DMS79 (cell line): ENCODE measurements at regions not wholly inside any gene's neighbourhood (a gene's known extent, or its start where the extent isn't known, plus 50 kb on each side); places are given as distances from the start of the nearest gene placed in this dataset.
"Not testable (repeated sequence)": the region's sequence is repeated elsewhere in the genome, so short reads cannot be mapped to it uniquely, and the experiment has no call there.

Source experiments
- DNase-seq: peaks from one replicate; lab custom pipeline; 2025; lab: John Stamatoyannopoulos, UW

DNA sequence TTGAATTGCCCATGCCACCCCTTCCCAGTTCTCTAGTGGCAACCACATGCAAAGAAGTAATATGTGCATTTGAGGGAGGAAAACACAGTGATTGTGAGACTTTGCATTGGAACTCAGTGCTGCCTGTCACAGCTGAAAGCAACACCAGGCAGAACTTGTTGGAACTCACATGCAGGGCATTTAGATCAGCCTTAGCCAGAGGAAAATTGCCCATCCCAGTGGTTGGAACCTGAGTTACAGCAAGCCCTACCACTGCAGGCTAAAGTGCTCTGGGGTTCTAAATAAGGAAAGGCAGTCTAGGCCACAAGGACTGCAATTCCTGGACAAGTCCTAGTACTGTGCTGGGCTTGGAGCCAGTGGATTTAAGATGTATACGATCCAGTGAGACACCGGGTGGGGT lies 245.3 kb upstream of the UFL1 start:
- DNase-seq = no peak

DNA sequence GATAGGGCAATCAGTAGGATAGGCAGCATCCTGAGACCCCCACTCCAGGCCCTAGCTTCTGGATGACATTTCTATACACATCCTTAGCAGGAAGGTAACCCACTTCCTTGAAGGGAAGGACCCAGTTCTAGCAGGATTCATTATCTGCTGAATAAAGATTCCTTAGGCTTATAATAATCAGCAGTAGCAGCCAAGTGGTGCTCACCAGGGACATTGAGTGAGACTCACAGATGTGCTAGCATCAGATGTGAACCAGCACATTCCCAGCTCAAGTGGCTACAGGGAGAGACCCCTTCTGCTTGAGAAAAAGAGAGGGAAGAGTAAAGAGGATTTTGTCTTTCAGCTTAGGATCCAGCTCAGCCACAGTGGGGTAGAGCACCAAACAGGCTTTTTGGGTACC lies 244.8 kb upstream of the UFL1 start:
- DNase-seq = no peak

DNA sequence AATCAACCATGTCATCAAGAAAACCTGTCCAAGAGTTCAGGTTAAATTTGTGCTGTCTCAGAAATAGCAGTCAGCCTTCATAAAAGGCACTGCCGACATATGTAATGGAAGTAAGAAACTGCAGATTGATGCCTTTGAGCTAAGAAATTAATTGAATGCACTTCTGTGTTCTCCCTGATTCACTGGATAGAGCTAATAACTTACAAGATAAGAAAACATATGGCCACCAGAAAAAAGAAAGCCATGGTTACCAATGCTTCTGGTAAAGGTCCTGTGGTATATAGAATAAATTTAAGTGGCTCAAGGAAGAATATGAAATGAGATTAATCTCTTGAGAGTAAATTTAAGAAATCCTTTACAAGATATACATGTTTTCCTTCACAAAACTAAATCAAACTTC lies 242.5 kb upstream of the UFL1 start:
- no peak for DNase-seq

DNA sequence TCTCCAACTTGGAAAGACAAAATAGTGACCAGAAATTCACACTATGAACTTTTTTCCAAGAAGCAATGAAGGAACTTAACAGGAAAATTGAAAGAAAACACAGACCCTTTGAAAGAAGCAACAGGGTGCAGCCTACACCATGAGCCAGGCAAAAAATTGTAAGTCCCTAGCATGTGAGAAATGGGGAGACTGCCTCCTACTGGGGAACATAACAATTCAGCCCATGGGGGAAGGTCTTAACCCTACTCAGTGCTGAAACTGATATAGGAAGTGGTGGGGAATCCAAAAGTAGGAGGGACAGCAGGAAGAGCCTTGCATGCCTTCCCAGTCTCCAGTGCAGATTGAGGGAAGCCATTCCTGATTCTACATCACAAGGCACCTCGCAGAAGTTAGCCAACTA lies 235.1 kb upstream of the UFL1 start:
- no peak for DNase-seq

DNA sequence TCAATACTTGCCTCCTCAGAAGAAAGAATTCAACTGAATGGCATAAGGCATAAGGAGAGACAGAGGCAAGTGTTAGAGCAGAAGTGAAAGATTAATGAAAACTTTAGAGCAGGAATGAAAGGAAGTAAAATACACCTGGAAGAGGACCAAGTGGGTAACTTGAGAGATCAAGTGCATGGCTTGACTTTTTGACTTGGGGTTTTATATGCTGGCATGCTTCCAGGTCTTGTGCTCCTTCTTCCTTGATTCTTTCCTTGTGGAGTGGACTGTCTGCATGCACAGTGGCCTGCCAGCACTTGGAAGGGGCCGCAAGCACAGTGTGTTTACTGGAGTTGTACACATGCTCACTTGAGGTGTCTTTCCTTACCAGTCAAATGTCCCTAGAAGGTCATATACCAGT lies 222.1 kb upstream of the UFL1 start:
- no peak for DNase-seq

DNA sequence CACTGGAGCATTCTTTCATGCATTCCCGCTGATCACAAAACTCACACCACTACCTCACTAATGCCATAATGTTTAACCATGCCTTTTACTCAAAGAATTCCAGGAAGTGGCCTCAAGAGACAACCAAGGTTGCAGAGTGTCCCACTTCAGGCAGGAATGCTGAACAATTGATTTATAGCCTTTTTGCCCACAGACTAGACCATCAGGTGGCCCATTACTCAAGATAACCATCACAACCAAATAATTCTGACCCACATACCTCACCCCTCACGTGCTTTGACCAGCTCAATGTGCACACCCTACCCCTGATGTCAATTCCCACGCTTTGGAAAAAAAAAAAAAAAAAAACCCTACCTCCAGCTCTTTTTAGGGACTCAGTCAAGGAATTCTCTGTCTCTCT lies 220.6 kb upstream of the UFL1 start:
- no peak for DNase-seq

DNA sequence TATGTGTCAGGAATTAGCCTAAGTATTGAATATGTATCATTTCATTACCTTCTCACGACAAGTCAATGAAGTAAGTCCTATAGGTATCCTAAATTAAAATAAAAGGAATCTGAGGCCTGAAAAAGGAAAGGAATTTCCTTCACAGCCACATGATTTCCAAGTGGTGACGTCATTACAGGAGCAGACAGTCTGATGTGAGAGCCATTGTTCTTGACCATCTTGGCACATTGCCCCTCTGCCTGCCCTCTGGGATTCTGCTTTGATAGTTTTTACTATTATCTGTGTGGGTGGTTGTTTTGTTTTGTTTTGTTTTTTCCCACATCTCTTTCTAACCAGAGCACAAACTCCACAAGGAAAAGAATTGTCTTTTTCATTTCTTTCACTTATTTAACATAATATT lies 219.8 kb upstream of the UFL1 start:
- no peak for DNase-seq

DNA sequence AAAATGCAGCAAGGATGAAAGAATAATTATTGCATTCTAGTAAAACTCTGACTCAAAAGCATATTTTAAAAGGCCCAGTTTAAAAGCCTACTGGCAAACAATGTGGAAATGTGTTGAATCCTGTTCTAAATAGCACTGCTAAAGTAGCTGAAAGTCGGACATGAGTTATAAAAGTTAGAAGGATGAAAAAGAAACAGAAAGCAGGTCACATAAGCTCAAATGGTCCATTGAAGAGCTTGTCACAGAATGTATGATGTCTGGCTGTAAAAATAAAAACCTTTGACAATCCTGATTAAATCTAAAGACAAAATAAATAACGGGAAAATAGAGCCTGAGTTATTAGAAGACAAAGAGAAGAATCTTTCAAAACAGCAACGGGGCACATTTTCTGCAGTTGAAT lies 218.6 kb upstream of the UFL1 start:
- DNase-seq = no peak

DNA sequence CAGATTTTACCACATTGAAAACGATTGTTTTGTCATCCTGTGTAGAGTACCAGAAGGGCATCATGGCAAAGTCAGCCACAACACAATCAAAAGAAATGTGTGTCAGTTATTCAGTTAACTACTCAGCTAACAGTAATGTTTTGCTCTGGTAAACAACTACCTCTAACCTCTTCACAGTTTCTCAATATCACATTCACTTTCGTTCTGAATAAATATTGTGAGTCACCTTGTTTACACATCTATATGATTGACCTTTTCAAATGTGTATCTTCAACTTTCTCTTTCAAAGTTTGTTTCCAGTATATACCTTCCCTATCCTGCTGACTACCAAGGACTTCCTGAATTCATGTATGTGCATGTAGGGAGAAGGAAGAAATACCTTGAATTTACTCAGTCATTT lies 216.6 kb upstream of the UFL1 start:
- DNase-seq = no peak

DNA sequence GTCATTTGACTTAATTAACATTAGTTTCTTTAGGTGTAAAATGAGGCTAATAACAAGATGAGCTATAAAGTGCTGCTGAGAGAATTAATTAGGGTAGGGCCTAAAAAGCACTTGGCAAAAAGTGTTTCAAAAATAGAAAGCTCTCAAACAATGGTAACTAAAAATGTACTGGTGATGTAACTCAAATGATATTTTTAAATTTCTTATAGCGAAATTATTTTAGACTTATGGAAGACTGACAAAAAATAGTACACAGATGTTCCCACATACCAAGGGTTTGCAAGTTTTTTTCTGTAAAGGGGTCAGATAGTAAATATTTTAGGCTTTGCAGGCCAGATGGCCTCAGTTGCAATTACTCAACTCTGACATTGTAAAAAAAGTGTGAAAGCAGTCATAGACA lies 190.7 kb upstream of the UFL1 start:
- DNase-seq = no peak

DNA sequence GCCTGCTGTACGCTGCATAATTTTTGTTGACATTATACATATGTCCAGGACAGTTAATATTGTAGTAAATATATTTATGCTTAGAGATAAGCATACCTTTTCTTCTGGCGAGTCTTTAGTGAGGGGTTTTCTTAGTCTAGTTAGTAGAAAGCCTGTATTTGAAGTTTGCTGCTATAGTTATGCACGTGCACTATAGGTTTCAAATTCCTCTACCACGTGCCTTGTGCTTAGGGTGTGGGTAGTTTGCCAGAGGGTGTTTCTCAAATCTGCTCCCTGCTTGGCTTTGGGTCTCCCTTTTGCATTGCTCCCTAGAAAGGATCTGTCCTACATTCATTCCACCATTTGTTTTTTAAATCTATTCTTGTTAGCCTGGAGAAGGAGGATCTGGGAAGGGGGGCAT lies 181.4 kb upstream of the UFL1 start:
- no peak for DNase-seq

DNA sequence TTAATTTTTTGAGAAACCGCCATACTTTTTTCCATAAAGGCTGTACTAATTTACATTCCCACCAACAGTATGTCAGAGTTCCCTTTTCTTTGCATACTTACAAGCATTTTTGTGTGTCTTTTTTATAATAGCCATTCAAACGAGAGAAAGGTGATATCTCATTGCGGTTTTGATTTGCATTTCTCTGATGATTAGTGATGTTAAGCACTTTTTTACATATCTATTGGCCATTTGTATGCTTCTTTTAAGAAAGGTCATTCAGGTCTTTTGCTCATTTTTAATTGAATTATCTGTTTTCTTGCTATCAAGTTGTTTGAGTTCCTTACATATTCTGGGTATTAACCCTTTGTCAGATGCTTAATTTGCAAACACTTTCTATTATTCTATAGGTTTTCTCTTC lies 176.1 kb upstream of the UFL1 start:
- DNase-seq = no peak

DNA sequence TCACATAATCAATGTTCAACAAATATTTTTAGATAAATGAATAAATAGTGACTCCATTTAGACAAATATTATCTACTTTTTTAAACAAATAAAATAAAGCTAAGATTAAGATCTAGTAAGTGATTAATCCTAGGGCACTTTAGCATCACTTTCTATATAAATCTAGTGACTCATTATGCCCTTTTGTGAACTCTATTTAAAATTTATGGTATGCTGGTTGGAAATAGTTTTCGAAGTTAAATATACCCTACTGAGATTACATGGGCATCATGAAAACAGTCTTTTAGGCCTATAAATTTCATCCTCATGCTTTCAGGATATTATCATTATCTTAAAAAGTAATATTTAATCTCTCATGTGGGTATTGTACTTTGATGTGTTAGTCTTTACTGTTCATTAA lies 140.4 kb upstream of the UFL1 start:
- DNase-seq = no peak

DNA sequence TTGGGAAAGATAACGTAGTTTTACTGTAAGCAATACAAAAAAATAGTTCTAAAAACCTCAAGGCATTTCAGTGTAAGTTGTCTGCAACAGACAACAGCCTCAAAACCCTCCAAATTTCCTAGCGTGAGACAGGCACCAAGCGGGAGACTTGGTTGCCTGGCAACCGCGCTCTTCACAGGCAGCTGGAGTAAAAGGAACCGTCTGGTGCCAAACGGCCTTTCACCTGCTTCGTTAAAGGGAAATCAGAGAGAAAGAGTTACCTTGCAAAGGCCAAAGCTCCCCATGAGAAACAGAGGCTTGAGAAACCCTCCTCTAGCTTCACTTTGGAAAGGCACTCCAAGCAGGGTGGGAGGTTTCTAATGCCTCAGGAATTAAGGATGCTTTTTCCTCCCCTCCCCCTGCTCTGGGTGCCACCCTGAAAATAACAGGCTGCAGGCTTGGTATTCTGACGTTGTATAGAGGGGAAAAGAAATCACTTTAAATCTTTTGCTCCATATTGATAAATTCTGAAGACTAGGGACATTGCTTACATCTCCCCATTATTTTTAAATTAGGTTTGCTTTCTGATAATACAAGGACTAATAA lies 129.7 kb upstream of the UFL1 start:
- DNase-seq = peak; percentile 96

DNA sequence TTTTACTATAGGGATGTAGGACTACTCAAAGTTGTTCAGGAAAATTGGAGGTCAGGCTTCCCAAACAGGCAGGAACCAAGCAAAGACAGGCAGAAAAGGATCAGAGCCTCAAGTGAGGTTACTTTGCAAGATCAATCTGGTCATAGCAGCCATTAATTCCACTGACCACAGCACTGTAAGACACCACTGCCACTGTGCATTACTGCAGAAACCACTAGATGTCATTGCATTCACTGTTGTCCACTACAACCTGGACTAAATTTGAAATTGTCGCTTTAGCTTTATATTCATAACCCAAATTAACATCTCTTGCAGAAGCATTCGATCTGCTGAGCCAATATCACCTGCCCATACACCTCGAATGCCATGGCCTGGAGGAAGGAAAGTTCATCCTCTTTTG lies 126.9 kb upstream of the UFL1 start:
- no peak for DNase-seq

DNA sequence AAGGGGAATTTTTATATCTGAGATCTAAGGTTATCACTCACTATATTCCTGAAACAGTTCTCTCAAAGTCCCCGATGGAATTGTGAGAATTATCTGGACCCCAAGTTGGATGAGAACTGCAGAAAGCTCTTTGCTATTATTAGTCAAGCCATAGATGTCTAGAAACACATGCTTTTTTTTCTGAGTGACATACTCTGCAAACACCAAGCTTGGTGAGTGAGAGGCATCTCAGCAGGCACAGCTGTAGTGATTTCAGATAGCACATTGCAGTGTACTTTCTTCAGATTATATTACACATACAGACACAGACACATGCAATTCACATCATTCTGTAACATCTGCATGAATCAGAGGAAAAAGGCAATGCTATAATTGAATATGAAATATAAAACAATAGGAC lies 111.1 kb upstream of the UFL1 start:
- no peak for DNase-seq

DNA sequence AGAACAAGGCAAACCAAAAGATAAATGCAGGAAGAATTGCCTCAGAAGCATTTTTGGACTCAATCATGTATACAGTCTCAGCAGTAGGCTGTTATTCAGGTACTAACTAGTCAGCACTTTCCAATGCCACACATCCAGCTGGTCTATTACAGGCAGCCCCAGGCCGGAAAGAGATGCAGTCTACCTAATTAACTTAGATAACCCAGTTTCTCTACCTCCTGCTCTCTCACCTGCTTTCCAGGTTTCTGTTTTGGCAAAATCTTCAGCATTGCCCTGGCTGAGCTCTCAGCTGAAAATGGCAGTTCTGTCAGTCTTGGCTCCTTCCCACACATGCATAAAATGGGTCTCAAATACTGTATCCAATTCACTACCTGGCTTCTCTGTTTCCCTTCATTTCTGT lies 101.3 kb upstream of the UFL1 start:
- DNase-seq = no peak

DNA sequence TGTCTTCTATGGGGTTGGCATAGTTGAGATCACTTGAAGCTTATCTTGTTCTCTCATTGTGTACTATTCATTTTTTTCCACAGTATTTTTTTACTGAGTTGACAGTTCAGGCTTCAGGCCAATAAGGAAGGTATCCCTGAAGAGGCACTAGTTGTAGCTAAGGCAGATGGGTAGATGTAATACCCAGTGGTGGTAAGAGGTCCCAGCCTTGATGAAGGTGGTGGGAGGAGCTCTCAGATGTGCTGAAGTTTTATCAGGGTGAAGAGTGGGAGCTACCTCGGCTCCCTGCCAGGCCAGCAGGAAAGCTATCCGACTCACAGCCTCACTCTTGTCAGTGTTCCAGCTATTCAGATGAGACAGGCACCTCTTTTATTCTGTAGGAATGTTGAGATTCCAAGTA lies 87.7 kb upstream of the UFL1 start:
- DNase-seq = no peak

DNA sequence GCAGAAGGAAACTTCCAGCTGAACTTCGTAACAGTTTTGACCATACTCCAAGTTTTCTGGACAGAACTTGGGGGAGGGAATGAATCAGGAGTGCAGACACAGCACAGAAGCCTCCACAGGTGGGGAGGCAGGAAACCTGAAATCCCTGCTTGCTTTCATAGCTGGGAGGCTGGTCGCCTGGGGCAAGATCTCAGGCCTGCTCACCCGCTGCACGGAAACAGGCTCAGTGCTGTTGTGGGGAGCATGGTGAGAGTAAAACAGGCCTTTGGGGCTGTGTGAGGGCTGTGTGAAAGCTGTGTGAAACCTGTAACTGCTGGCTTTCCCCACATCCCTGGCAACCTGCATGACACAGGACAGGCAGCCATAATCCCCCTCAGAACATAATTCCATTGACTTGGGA lies 85.2 kb upstream of the UFL1 start:
- DNase-seq = no peak

DNA sequence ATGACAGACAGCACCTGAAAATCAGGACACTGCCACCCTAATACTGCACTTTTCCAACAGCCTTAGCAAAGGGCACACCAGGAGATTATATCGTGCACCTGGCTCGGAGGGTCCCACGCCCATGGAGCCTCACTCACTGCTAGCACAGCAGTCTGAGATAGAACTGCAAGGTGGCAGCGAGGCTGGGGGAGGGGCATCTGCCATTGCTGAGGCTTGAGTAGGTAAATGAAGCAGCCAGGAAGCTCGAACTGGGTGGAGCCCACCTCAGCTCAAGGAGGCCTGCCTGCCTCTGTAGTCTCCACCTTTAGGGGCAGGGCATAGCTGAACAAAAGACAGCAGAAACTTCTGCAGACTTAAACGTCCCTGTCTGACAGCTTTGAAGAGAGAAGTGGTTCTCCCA lies 84.4 kb upstream of the UFL1 start:
- DNase-seq = not testable (repeated sequence)

DNA sequence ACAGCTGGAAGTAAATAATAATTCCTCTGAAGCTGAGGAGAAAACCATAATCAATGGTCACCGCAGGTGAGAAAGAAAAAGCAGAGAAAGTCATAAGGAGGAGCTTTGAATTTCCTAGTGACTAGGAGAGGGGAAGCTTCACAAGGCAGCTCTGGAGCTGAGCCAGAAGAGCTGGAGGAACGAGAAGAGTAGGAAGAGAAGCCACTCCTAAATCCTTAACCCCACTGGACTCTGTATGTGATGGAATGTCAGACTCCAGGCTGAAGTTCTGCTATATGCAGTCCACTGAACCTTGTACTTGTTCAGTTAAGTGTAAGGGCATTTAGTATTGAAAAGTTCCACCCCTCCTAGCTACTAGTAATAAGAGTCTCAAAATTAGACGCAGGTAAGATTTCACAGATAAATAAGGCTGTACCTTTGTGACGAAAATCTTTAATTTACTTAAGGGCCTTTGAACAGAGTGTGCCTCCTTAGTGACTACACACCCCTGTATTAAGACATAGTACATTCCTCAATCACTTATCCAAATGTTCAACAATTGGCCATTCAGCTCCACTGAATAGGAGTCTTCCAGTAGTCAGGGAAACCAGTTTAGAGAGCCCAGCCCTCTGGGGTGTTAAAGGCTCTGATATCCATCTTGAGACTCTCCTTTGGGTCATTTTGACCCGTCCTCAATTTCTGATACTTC lies 71.4 kb upstream of the UFL1 start:
- DNase-seq = no peak

DNA sequence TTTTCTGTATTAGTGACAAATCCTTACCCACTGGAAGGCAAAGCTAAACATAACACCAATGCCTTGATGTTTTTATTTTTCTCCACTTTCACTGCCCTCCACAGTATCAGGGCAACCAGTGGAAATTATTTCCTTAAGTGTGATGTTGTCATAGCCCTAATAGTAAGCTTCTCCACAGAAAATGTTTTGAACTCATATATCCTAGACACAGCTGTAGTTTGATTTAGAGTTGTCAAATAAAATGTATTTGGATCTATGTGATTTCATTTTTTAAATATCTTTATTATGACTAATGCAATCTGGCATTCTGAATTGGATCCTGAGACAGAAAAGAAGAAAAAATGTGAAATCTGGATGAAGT lies 70.9 kb upstream of the UFL1 start:
- no peak for DNase-seq

DNA sequence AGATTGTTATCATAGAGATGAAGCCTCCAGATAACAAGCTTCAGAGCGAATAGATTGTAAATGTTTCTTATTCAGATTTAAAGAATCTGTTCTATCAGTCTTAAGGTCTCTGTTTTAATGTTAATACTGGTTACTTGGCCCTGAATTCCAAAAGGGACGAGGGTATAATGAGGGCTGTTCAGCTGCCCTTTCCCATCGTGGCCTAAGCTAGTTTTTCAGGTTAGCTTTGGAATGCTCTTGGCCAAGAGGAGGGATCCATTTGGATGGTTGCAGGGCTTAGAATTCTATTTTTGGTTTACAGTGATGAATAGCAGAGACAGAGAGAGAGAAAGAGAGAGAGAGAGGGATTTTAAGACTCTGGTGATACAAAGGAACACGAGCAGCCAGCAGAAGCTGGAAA lies 62.8 kb upstream of the UFL1 start:
- no peak for DNase-seq

DNA sequence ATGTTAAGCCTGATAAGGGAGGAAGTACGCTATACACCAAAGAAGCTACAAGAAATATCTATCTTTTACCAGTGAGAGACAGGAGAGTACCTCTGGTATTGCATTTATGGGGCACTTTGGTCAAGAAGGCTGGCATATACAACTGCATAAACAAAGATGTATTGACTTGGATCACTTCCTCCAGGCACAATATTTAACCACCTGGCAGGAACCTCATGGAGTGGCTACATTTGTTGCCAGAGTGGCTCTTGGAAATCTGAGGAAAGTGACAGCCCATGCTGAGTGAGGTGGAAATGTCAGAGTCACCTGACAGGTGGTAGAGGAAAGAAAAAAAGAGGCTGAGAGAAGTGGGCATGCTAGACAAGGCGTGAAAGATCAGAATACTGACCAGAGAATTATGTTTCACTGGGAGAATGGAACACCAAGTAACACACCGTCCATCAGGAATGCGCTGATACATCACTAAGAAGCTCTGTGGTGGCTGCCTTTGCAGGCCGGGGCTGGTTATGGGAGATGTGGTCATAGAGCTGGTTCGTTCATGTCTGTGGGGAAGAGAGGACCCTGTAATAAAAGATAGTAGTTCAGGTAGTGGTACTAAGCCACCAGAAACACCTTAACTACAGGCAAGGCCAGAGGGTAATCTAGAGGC lies 61.4 kb upstream of the UFL1 start:
- DNase-seq = peak; percentile 70
